H9 (cell line): ENCODE measurements at regions not wholly inside any gene's neighbourhood (a gene's known extent, or its start where the extent isn't known, plus 50 kb on each side); places are given as distances from the start of the nearest gene placed in this dataset.

ENCODE experiments used
- DNase-seq: peaks from one replicate; pipeline ENCODE4 v3.0.0-alpha.2; 2017
- H2AFZ ChIP-seq: one replicate; pipeline ENCODE4 v1.6.1; 2013; ENCODE audit warnings: mild to moderate bottlenecking, low read length, control low read depth, moderate library complexity
- H2AK5ac ChIP-seq: 2 replicates; pipeline ENCODE4 v1.6.1; 2013; ENCODE audit warnings: low read length, control low read depth, mixed read lengths; ENCODE audit not compliant: insufficient read length
- H2BK120ac ChIP-seq: one replicate; pipeline ENCODE4 v1.6.1; 2013; ENCODE audit warnings: low read depth, mild to moderate bottlenecking, low read length, control low read depth, inconsistent platforms; ENCODE audit not compliant: poor library complexity, severe bottlenecking
- H2BK12ac ChIP-seq: 2 replicates; pipeline ENCODE4 v1.6.1; 2013; ENCODE audit warnings: low read length, control low read depth, mixed read lengths, low read depth; ENCODE audit not compliant: insufficient read length
- H2BK15ac ChIP-seq: 2 replicates; pipeline ENCODE4 v1.6.1; 2013; ENCODE audit warnings: low read depth, low read length, control low read depth
- H2BK20ac ChIP-seq: one replicate; pipeline ENCODE4 v1.6.1; 2013; ENCODE audit warnings: low read depth, mild to moderate bottlenecking, low read length, control low read depth, inconsistent platforms; ENCODE audit not compliant: poor library complexity, severe bottlenecking
- H2BK5ac ChIP-seq: 2 replicates; pipeline ENCODE4 v1.6.1; 2013; ENCODE audit warnings: low read length, control low read depth, mixed read lengths; ENCODE audit not compliant: insufficient read length
- H3K14ac ChIP-seq: 2 replicates; pipeline ENCODE4 v1.6.1; 2013; ENCODE audit warnings: low read length, control low read depth; ENCODE audit not compliant: insufficient read depth
- H3K18ac ChIP-seq: 2 replicates; pipeline ENCODE4 v1.6.1; 2013; ENCODE audit warnings: low read depth, mild to moderate bottlenecking, mixed read lengths, low read length, control low read depth; ENCODE audit not compliant: insufficient read length
- H3K23ac ChIP-seq: 2 replicates; pipeline ENCODE4 v1.6.1; 2013; ENCODE audit warnings: low read length, control low read depth, mixed read lengths, low read depth; ENCODE audit not compliant: insufficient read length
- H3K23me2 ChIP-seq: 2 replicates; pipeline ENCODE4 v1.6.1; 2013; ENCODE audit warnings: low read depth, mild to moderate bottlenecking, mixed read lengths, low read length, control low read depth; ENCODE audit not compliant: insufficient read length, poor library complexity, severe bottlenecking
- H3K27ac ChIP-seq: 2 replicates; pipeline ENCODE4 v1.5.1; 2013; ENCODE audit warnings: low read length, control low read depth, mixed read lengths, low read depth; ENCODE audit not compliant: insufficient read length
- H3K27me3 ChIP-seq: 2 replicates; pipeline ENCODE4 v1.6.1; 2013; ENCODE audit warnings: low read length, control low read depth, inconsistent platforms; ENCODE audit not compliant: insufficient read depth
- H3K4ac ChIP-seq: 2 replicates; pipeline ENCODE4 v1.6.1; 2013; ENCODE audit warnings: low read depth, mild to moderate bottlenecking, control low read depth, inconsistent platforms, low read length, moderate library complexity
- H3K4me1 ChIP-seq: 2 replicates; pipeline ENCODE4 v1.6.1; 2013; ENCODE audit warnings: low read length, control low read depth, inconsistent platforms; ENCODE audit not compliant: insufficient read depth
- H3K4me2 ChIP-seq: 2 replicates; pipeline ENCODE4 v1.6.1; 2013; ENCODE audit warnings: low read length, control low read depth, mixed read lengths; ENCODE audit not compliant: insufficient read length, insufficient read depth
- H3K56ac ChIP-seq: 2 replicates; pipeline ENCODE4 v1.6.1; 2013; ENCODE audit warnings: low read depth, mild to moderate bottlenecking, mixed read lengths, low read length, control low read depth; ENCODE audit not compliant: insufficient read length
- H3K79me1 ChIP-seq: 2 replicates; pipeline ENCODE4 v1.6.1; 2013; ENCODE audit warnings: low read depth, mild to moderate bottlenecking, moderate library complexity, low read length, control low read depth, inconsistent platforms; ENCODE audit not compliant: insufficient read depth, poor library complexity, severe bottlenecking
- H3K79me2 ChIP-seq: 2 replicates; pipeline ENCODE4 v1.6.1; 2013; ENCODE audit warnings: low read length, control low read depth, inconsistent platforms; ENCODE audit not compliant: insufficient read depth
- H3K9ac ChIP-seq: 2 replicates; pipeline ENCODE4 v1.6.1; 2013; ENCODE audit warnings: low read length, control low read depth, mixed read lengths; ENCODE audit not compliant: insufficient read length; ENCODE audit errors: extremely low read depth
- H3K9me3 ChIP-seq: one replicate; pipeline ENCODE4 v1.6.1; 2013; ENCODE audit warnings: low read depth, low read length, inconsistent platforms; ENCODE audit not compliant: control insufficient read depth
- H3T11ph ChIP-seq: one replicate; pipeline ENCODE4 v1.6.1; 2013; ENCODE audit warnings: mild to moderate bottlenecking, low read length, control low read depth, inconsistent platforms
- H4K20me1 ChIP-seq: one replicate; pipeline ENCODE4 v1.6.1; 2013; ENCODE audit not compliant: control insufficient read depth, insufficient read length, insufficient read depth
- H4K5ac ChIP-seq: 2 replicates; pipeline ENCODE4 v1.6.1; 2013; ENCODE audit warnings: low read depth, mild to moderate bottlenecking, mixed read lengths, low read length, control low read depth; ENCODE audit not compliant: insufficient read length
- H4K8ac ChIP-seq: replicated peaks from 2 replicates; pipeline ENCODE4 v1.6.1; 2013; ENCODE audit warnings: low read length, control low read depth, mixed read lengths, low read depth; ENCODE audit not compliant: insufficient read length
- H4K91ac ChIP-seq: 2 replicates; pipeline ENCODE4 v1.6.1; 2013; ENCODE audit warnings: low read depth, mild to moderate bottlenecking, moderate library complexity, mixed read lengths, low read length, control low read depth; ENCODE audit not compliant: insufficient read length
- H3K27ac Mint-ChIP-seq, 3 experiments: 2 replicates in 2 of 3; 3 replicates in 1 of 3; pipeline ENCODE4 v1.8.0; 2020 to 2021; ENCODE audit warnings: mixed read lengths in 3 of 3, mild to moderate bottlenecking in 1 of 3, moderate library complexity in 1 of 3
- H3K27me3 Mint-ChIP-seq: 2 replicates; pipeline ENCODE4 v1.8.0; 2021; ENCODE audit warnings: low read depth, mild to moderate bottlenecking, moderate library complexity, mixed read lengths
- H3K36me3 Mint-ChIP-seq, 3 experiments: 2 replicates in 2 of 3; 3 replicates in 1 of 3; pipeline ENCODE4 v1.8.0; 2020 to 2021; ENCODE audit warnings: low read depth in 3 of 3, mixed read lengths in 3 of 3; ENCODE audit not compliant: insufficient read depth in 1 of 3
- H3K4me1 Mint-ChIP-seq, 2 experiments: 2 replicates each; pipeline ENCODE4 v1.8.0; 2020; ENCODE audit warnings: mixed read lengths in 2 of 2
- H3K4me3 Mint-ChIP-seq, 2 experiments: 2 replicates in 1 of 2; 3 replicates in 1 of 2; pipeline ENCODE4 v1.8.0; 2020 to 2021; ENCODE audit warnings: mild to moderate bottlenecking in 2 of 2, mixed read lengths in 2 of 2, moderate library complexity in 1 of 2
- H3K9me3 Mint-ChIP-seq, 2 experiments: 2 replicates in 1 of 2; 3 replicates in 1 of 2; pipeline ENCODE4 v1.8.0; 2020; ENCODE audit warnings: mild to moderate bottlenecking in 2 of 2, mixed read lengths in 2 of 2, moderate library complexity in 1 of 2
- CTCF ChIP-seq: fragments of 200-600 bp; sonication (generic); conservative IDR thresholded peaks from 3 replicates; pipeline ENCODE4 v1.8.0; 2021; ENCODE audit warnings: antibody characterized with exemption, mild to moderate bottlenecking
- WGBS: extraction: QIAGEN DNeasy Blood & Tissue Kit; methylation state at CpG from one replicate; pipeline ENCODE4 v1.1.7; 2013; ENCODE audit warnings: missing lambda C conversion rate, low lambda C conversion rate, mixed read lengths; ENCODE audit not compliant: insufficient read length; ENCODE audit errors: extremely low coverage; 5-methylcytosine and 5-hydroxymethylcytosine counted together

- H3K4me1 Mint-ChIP-seq, result peaks cover 3 to 10% of the 10 kb centered on the region in 2 experiments
- H4K8ac ChIP-seq, result no peak overlapping the region
- no peak for TF ChIP-seq CTCF
- no peak overlapping the region for H3K27ac ChIP-seq
- H3K4me1 ChIP-seq, result no peaks in the 10 kb centered on the region; the same call in 1 of the 2 replicates
- H3K4ac ChIP-seq, result no peak overlapping the region
- no peak overlapping the region for H3K23ac ChIP-seq
- H4K91ac ChIP-seq, result no peak overlapping the region
- H3K23me2 ChIP-seq, result no peaks in the 10 kb centered on the region
- no peak for DNase-seq
- H2BK120ac ChIP-seq, result no peak overlapping the region
- no peak overlapping the region for H3K4me3 Mint-ChIP-seq
- no peaks in the 10 kb centered on the region for H3K9me3 ChIP-seq
- no peak overlapping the region for H2BK15ac ChIP-seq
- H3K9ac ChIP-seq, result no peak overlapping the region
- no peaks in the 10 kb centered on the region for H3K79me2 ChIP-seq
- H3K27ac Mint-ChIP-seq, result peak overlapping the region in 1 of 3 experiments; percentile 3; a peak in 1 of 7 replicates
- no peak overlapping the region for H2BK12ac ChIP-seq
- H3K36me3 Mint-ChIP-seq, result peaks cover 2 to 25% (median 5%) of the 10 kb centered on the region in 3 experiments; a peak in 5 of 7 replicates
- H4K20me1 ChIP-seq, result no peaks in the 10 kb centered on the region
- no peak overlapping the region for H2BK5ac ChIP-seq
- WGBS, result no CpG with 5 or more reads among the region's 1 CpG
- H3K18ac ChIP-seq, result no peak overlapping the region
- no peaks in the 10 kb centered on the region; the same call in 1 of the 2 replicates for H3K27me3 Mint-ChIP-seq
- H2AFZ ChIP-seq, result no peak overlapping the region
- no peak overlapping the region for H3K4me2 ChIP-seq
- no peak overlapping the region for H3T11ph ChIP-seq
- H3K27me3 ChIP-seq, result no peaks in the 10 kb centered on the region
- peaks cover 17 to 21% of the 10 kb centered on the region in 2 experiments for H3K9me3 Mint-ChIP-seq
- no peak overlapping the region for H3K14ac ChIP-seq
- H2BK20ac ChIP-seq, result no peak overlapping the region
- H3K56ac ChIP-seq, result no peak overlapping the region
- no peaks in the 10 kb centered on the region for H3K79me1 ChIP-seq
- no peak overlapping the region for H4K5ac ChIP-seq
- no peak overlapping the region for H2AK5ac ChIP-seq
These were observed 155.1 kb upstream of the TANK start for GRCh38 chr2:161005170-161005569.
